GM21526 (cell line): ENCODE measurements at regions not wholly inside any gene's neighbourhood (a gene's known extent, or its start where the extent isn't known, plus 50 kb on each side); places are given as distances from the start of the nearest gene placed in this dataset.

Source experiments
- ATAC-seq: cut with Tn5 transposase; IDR thresholded peaks from one replicate; pipeline ENCODE4 v1.9.1; 2021; ENCODE audit warnings: moderate library complexity; ENCODE audit not compliant: unreplicated experiment, low FRiP score

DNA sequence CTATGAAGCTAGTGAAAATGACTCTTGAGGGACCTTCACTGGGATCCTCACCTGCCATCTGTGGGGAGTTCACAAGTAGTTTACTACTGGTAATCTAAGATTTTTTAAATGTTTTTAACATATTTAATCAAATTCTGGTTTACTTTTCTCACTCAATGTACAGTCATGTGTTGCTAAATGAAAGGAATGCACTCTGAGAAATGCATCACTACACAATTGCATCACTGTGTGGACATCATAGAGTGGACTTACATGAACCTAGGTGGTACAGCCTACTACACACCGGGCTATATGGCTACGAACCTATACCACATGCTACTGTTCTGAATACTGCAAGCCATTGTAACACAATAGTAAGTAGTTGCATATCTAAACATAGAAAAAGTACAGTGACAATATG lies 528.0 kb downstream of the BCL11A start:
- no peak for ATAC-seq

DNA sequence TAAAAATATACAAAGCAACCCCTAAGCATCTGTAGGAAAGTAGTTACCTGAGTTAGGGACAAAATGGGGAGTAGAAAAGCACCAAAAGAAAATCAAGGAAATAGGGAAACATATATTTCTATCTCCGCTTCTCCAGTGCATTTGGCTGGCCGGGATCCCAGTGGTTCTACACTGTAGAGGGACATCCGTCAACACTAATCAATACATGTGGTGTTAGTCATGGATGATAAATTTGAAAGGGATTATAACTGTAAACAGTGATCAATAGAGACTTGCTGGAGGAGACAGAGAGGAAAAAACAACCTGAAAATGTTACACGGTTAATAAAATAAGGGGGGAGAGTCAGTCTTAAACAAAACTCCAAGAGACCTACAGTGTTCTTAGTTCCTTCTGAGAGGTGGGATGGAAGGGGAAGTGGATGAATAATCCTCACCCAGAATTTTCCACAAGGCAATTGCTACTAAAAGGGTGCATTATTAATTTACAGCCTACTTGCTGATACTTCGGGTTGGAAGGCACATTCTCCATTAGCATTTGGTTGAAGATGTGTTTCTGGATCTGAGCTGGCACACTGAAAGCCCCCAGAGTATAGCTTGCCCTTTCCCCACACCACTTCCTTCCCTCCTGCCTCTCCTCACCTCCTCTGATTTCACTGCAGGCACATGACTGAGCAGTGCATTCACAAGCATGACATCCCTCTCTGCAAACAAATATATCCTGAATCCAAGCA lies 530.0 kb downstream of the BCL11A start:
- ATAC-seq = no peak

GRCh38 chr2:60007671-60008070 lies 545.8 kb downstream of the BCL11A start:
- ATAC-seq = no peak

- ATAC-seq = no peak
These were observed 550.4 kb downstream of the BCL11A start for GRCh38 chr2:60003076-60003475.

- ATAC-seq = no peak
These were observed 551.1 kb downstream of the BCL11A start for GRCh38 chr2:60002183-60002867.

DNA sequence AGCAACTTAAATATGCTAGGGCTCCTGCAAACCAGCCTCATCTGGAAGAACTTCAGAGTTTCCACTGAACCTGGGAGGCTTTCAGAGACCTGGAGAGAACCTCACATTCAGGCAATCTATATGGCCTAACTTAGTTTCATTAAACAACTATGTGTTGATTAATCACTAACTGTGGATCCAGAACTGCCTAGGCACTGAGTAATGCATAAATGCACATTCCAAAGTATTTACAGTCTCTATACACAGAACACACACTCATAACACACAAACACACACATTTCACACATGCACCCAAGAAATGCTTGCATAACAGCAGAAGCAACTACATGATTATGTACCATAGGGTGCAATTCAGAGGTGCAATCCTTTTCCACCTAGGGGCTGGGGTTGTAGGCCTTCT lies 552.8 kb downstream of the BCL11A start:
- ATAC-seq = no peak

DNA sequence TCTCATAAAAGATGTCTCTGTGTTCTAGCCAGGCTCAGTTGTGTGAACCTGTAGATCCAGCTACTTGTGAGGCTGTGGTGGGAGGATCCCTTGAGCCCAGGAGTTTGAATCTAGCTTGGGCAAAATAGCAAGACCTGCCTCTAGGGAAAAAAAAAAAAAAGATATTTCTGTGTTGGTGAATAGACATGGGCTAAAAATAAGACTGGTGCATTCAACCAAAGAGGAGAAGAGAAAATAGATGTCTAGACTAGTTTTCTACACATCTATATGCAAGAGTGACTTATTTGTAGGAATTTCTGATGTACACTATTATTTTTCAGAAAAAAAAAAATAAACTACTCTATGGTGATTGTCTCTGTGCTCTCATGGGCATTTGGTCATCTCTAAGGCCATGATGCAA lies 555.1 kb downstream of the BCL11A start:
- ATAC-seq = no peak

DNA sequence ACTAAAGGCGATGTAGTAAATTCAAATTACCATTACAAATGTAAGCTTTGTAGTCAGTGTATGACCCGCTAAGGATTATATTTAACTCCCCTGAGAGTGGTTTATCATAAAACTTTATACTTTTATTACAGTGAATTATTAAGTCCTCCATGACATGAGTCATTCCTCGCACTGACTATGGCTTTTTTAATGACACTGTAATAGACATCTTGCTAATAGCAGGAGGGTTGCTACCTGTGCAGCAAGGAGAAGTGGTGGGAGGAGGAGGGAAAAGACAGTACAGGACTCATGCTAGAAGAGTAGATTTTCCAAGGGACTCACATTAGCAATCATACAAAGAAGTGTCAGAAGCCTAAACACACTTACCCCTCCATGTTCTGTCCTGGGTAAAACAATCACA lies 556.1 kb downstream of the BCL11A start:
- no peak for ATAC-seq

GRCh38 chr2:59996855-59997254 lies 556.6 kb downstream of the BCL11A start:
- no peak for ATAC-seq

DNA sequence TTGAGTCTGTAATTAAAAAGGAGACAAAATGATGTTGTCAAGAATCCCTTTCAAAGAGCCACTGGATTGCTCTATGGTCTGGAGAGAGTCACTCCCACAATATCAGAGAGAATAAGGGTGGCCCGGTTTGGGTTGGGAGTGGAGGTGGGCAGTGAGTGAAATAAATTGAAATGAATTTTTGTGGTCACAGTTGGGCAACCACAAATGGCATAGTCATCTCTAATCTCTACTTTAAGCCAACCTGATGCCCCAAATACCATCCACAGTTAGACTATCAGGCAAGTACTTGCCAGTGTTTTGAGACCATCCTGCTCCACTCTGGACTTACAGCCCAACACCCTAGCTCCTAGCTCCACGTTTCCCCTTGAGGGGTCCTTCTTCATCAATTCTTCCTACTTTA lies 559.7 kb downstream of the BCL11A start:
- ATAC-seq = no peak

DNA sequence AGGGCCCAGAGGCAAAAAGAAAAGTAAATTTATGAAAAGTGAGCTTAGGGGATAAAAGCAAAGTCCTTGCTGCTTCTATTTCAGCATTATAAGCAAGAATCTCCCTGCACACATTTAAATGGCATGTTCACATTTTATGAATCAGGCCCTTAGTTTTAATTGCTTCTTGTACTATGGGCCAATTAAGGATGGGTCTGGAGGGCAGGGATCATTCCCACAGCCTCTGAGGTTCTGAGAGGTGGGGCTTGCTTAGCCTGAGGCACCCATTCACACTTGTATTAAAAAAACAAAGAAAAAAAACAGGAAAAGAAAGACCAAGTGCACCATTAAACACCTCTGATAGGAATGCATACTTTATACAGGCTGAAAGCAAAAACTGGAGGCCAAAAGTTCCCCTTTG lies 565.1 kb downstream of the BCL11A start:
- no peak for ATAC-seq

GRCh38 chr2:59986511-59986910 lies 566.9 kb downstream of the BCL11A start:
- no peak for ATAC-seq

DNA sequence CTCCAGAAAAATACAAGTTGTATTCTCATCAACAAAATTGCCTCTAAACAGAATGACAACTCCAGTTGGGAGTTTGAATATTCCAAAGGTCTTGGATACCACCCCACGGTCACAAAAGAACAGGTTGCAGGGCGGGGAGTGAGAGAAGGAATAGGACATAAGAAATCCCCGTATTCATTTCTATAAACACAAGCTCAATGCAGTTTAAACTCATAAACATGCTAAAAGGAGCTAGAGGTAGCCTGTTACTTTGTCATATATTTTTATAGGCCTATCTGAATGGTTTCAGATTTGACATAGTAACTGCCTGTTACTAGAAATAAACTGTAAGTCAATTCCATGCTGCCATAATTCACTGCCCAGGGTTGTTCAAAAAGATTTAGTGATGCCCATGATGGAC lies 567.5 kb downstream of the BCL11A start:
- ATAC-seq = no peak

DNA sequence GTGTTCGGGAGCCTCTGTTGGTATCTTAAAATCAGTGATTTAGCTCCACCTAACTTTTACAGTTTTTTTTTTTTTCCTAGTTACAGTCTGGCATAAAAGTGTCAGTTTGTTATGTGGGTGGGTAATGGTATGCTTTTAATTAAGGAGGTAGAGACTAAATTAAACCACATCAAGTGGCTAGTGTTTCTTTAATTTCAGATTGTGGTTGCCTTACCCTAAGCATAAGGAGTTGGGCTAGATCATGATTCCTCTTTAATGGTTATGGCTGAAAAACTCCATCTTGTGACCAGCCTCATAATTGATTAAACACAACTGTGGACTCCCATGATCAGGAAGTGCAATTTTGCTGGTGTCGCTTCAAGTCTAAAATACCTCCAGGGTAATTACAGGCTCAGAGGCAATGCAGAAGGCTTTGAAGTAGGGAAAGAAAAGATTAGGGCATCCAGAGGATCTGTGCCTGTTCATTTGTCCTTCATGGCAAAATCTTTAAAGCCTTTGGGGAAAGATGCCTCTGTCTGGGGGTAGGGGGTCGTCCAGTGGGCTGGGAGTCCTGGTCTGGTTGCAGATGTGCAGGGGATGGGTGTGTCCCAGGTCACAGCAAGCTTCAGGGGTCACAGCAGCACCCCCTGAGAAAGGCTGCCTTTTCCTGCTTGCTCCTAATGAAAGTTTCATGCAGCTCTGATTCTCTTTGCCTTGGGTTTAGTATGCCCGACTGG lies 579.2 kb downstream of the BCL11A start:
- ATAC-seq = no peak

DNA sequence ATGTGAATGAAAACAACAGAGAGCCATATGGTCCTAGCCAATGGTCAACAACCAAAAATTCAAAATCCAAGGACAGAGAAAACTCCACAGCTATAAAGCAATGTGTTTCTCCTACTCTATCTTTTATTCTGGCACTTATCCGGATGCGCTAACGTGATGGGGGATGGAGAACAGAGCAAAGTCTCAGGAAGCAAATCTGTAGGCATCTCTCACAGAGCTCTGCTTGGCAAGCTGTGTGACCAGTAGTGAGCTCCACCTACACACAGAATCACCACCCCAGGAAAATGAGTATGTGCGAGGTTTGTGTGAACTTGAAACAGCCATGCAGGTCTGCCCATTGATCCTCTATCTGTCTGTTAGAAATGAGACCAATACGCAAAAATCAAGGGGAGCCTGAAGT lies 584.3 kb downstream of the BCL11A start:
- ATAC-seq = no peak

DNA sequence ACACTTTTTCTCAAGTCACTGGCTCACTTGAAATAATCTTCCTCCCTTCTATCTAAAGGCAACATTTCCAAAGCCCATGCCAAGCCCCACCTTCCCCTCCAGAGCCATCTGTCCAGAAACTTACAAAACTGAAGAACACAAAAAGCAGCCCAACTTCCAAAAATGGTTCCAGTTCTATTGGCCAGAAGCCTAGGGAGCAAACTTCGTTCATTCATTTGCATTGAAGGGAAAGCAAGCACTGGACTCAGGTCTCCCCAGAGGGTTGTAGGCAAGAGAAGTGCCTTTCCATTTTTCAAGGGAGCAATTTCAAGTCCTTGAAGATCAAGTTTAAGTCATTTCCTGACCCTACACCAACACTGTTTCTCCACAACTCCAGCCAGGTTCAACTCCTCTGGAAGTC lies 585.0 kb downstream of the BCL11A start:
- ATAC-seq = no peak

DNA sequence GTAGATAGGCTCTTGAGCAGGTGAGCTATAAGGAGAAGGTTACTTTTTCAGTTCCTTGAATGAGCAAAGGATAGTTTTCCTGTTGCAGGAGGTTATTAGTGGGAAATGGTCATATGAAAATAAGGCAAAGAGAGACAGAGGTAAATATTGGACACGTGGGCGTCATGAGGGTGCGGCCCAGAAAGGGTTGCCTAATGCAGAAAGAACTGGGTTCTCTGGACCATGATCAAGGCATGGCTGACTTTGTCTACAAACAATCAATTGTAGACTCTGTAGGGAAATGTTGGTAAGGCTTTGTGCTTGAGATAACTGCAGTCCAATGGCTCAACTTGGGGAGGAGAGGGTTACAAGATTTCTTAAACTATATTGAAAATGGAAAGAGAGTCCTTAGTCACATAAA lies 585.8 kb downstream of the BCL11A start:
- no peak for ATAC-seq

DNA sequence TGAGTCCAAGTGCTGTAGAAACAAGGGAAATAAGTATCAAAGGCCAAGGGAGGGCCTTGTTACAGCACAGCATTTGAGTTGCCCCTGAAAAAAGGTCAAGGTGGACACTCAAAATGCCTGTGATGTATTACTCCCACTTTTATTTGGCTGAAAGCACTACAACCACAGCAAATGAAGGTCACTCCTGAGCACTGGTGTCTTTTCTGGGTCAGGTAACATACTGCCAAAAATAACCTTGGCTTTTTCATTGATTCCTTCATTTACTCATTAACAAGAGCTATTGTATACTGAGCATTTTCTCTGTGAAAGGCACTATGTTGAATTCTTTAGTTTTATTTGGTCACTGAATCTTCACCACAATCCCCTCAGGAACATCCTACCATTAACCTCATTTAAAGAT lies 590.3 kb downstream of the BCL11A start:
- no peak for ATAC-seq

DNA sequence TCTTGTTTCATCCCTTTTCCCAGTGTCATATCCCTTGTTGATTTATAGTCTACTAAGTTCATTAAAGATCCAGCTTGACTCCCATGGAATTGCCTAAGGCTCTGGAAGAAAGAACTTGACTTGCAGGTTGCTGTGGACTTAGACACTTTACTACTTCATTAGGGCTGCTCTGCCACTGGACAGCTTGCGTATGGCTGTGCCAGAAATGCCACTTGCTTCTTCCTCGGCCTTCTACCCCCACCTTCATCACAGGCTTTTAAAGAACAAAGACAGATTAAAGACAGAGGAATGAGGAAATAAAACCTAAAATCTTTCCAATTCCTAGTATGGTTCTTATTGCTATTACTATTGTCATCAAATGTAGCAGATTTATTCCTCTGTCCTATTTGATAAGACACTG lies 591.7 kb downstream of the BCL11A start:
- no peak for ATAC-seq

DNA sequence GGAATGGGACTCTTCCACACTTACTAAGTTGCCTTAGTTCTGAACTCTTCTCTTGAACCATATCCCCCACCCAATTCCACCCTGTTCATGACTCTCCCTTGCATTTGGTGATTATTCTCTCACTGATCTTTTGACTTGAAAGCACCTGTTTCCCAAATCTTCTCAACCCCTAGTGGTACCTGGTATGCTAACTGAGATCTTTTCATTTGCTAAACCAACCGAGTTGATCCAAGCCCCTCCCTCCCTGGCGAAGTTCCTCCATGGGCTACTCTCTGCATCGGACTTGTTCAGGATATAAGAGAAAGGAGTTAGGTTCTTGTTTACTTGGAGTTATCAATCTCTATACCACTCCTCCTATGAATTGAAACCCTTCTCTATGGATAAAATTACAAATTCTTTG lies 593.5 kb downstream of the BCL11A start:
- no peak for ATAC-seq

DNA sequence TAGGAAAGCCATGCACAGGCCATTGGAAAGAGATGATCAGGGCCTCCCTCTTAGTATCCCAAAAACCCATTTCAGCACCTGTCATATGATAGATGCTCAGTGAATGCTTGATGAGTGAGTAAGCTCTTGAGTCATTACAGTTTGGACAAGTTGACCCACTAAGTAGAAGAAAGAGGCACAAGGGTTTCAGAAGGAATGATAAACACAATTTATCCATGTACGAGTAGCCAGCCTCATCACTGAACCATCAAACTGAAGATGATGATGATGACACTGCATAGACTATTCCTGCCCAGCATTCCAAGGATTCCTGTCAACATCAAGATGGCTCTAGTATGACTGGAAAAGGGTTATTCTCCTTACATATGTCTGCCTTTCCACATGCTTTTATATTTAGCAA lies 596.0 kb downstream of the BCL11A start:
- no peak for ATAC-seq

DNA sequence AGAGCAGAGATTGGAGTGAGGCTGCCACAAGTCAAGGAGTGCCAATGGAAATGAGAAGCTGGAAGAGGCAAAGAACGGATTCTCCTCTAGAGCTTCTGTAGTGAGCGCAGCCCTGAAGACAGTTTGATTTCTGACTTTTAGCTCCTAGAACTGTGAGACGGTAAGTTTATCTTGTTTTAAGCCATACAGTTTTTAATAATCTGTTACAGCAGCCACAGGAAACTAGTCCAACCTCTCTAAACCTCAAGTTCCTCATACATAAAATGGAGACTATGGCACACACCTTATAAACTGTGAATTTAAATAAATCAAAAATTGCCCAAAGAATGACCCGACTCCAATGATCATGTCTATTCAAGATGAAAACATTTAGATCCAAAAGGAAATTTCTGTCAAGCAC lies 596.5 kb downstream of the BCL11A start:
- ATAC-seq = no peak
